CD4-positive, alpha-beta T cell treated with Interleukin-12 subunit alpha and Interleukin-12 subunit beta, for 1 hour (primary cell): ENCODE measurements at regions not wholly inside any gene's neighbourhood (a gene's known extent, or its start where the extent isn't known, plus 50 kb on each side); places are given as distances from the start of the nearest gene placed in this dataset.

Source experiments
- DNase-seq: peaks from one replicate; pipeline ENCODE4 v3.0.0-alpha.2; 2020

DNA sequence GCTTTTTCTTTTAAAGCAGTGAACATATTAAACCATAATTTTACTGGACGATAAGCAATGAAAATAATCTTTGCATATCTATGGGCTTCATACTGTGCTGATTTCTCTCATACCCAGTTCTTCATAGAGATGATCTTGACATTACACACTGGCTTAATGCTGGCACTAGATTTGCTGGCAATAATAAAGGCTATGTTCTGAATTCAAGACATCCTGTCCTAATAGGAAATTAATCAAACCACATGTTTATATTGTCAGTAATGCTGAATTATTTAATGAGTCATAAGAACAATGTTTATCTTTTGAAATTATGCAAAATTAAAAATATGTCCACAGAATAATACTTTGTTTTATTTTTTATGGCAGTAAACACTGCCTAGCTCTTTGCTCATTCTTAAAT lies 643.2 kb downstream of the OTOL1 start:
- no peak for DNase-seq

DNA sequence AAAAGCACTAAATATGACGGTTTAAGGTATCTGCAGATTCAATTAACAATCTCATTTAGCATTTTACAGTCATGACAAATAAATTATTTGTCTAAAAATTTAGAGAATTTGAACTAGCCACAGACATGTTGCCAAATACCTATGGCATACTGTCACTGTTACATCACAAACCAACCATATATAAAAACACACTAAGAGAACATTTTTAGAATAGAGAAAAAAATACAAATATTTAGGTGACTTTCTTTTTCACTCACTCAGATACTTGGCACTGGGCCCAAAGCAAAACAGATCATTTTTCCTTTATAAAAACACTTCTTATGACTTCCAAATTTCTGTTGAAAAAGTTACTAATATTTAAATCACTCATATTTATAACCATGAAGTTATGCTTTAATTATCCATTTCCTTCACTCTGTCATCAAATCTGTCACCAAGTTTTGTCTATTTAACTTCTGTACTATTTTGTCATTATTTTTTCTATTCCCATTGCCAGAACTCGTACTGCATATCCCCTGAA lies 644.7 kb downstream of the OTOL1 start:
- no peak for DNase-seq

DNA sequence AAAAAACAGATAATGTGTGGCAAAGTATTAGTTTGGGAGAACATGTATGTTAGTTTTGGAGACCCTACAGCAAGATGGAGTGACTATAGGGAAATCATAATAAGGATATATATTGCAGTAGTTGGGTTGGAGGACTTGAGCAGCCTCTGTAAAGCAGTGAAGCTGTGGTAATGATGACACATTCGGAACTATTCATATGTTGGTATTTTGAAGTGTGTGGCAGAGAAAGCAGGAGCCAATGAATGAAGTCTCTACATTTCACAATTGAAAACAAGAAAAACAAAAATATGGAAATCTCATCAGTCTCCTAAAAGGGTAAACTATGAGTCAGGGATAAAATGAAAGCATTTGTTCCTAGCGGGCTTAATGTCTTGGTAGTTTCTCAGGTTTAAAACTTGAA lies 645.9 kb downstream of the OTOL1 start:
- no peak for DNase-seq

DNA sequence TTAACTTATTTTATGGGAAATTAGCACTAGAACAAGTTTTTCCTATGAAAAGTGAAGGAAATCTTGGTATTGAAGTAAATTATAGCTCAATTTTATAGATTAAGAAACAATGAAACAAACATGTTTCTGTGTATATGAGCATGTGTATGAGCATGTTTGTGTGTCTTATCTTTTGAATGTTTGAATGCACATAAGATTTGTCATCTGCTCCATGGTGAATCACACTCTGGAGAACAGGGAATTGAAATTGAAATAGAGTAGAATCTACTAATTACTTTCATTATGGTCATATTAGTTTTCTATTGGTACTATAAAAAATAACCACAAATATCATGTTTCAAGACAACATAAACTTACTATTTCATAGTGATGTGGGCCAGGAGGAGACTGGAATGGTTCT lies 646.6 kb downstream of the OTOL1 start:
- no peak for DNase-seq

DNA sequence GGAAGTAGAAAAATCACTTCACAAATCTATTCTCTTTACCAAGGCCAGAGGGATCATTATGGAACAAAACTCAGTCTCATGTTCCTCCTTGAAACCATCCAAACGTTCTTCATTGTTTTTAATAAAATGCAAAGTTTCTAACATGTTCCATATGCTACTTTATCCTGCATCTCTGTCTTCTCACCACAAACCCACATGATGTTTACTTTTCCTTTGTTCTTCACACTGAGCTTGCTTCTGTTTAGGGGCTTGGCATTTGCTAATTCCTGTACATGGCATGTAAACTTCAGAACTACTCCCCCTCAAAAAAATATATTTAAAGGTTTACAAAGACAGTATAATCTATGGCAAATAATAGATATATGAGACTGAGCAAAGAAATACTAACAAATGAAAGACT lies 651.4 kb downstream of the OTOL1 start:
- DNase-seq: no peak

DNA sequence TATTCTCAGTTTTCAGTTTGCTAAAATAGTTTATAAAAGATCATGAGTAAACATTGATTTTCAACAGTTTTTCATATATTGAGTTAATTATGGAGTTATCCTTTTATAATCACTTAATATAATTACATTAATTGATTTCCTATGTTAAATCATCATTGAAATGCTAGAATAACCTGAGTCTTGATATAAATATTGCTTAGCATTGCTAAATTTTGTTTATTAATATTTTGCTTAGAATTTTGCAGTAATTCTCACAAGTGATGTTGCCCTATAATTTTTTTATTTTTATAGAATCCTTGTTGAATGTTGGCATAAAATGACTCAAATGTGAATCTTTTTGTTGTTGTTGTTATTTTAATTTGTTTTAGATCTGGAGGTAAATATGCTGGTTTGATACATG lies 654.2 kb downstream of the OTOL1 start:
- no peak for DNase-seq

DNA sequence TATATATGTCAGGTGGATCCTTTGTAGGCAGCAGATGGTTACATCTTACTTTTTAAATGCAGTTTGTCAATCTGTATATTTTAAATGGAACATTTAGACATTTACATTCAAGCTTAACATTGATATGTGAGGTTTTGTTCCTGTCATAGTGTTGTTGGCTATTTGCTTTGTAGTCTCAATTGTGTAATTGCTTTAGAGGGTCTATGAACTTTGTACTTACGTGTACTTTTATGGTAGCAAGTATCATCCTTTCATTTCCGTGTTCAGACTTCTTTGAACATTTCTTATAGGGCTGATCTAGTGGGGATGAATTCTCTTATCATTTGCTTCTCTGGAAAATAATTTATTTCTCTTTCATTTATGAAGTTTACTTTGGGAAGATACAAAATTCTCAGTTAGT lies 656.0 kb downstream of the OTOL1 start:
- DNase-seq: no peak

DNA sequence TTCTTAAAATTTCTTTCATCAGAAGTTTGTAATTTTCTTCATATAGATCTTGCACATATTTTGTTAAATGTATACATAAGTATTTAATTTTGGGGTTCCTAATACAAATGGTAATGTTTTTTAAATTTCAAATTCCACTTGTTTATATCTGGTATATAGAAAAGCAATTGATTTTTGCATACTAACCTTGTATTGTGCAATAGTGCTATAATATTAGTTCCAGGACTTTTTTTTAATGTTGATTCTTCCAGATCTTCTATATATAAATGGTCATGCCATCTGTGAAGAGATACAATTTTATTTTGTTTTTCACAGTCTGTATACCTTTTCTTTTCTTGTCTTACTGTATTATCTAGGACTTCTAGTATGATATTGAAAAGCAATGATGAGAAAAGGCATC lies 665.0 kb downstream of the OTOL1 start:
- no peak for DNase-seq

DNA sequence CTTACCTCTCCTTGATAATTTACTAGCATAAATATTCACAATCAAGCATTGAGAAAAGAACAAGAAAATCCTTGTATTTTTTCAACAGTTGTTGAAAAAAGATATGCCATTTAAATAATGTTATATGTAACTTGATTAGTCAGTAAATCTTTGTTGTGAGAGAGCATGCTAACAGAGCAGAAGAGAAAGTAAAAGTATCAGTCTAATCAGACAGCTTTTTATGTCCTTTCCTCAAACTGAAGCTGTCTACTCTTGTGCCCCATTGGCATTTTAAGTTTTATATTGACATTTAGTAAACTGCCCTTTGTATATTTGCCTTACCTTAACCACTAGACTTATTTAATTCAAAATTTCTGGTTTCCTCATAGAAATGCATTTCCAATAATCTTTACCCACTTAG lies 668.7 kb downstream of the OTOL1 start:
- no peak for DNase-seq

DNA sequence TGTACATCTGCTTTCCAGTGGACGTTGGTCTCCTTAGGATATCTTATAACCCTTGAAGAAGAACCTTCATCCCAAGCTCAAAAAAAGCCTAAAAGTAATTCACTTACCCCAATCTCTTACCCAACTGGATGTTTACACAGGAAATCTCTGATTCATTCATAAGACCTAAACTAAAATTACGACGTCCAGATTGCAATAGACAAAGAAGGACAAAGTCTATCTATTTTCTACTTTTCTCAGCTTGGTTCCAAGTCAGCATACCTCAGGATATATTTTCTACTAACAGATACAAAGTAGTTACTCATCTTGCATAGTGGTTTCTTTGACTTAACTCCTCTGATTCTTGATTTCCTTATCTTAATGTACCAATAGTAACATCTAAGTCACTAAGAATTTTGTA lies 669.9 kb downstream of the OTOL1 start:
- DNase-seq: no peak

DNA sequence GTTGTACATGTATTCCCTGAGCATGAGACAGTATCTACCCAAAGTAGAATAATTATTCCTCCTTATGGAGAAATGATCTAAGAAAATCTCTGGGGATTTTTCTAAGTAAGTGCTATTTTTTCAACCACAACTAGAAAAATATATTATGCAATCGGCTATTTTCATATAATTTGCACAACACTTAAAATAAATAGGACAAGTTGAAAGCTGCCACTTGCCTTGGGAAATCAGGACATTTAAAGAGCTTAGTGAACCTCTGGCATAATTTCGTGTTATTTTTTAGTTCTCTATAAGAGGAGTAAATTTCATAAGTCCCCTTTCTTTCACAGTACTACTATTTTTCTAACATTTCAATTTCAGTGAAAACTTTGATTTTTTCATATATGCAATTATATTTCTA lies 672.1 kb downstream of the OTOL1 start:
- no peak for DNase-seq

DNA sequence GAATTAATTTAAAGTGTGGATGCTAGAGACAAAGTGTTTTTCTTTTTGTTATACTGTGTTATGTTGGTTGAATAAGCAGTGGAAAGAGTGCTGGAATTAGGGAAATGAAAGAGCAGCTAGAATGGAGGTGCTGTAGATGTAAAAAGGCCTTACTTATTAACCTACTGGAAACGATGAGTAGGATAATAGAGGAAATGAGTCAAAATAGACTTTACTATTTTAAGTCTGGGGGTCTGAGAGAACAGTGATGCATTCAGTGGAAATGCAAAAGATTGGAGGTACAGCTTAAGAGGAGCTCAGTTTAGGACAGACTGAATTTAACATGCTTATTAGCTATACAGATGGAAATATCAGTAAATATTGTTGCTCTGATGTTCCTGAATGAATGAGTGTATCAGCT lies 674.0 kb downstream of the OTOL1 start:
- no peak for DNase-seq

DNA sequence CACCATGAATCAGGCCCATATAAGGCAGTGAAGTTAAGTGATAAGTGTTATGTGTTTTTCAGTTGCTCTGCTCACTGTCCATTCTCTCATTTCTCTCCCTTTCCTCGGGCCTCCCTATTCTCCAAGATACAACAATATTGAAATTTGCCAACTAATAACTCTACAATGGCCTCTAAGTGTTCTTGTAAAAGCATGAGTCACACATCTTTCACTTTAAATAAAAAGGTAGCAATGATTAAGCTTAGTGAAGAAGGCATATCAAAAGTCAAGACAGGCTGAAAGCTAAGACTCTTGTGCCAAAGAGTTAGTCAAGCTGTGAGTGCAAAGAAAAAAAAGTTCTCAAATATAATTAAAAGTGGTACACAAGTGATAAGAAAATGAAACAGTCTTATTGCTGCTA lies 675.4 kb downstream of the OTOL1 start:
- DNase-seq: no peak

DNA sequence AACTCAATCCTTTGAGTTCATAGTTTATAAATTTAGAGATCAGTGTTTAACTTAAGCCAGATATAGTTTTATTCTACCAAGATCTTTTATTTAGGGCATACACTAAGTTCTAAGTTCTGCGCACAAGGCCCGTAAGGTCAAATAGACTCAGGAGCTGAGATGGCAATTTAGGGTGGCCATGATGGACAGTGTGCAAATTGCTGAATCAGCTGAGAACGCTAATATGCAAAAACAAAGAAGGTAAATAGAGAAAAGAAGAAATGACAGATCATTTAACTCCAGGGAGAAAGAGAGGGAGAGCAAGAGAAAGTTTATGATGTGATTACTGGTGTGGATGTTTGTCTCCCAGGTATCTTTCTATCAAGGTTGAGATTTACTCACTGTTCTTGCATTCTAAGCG lies 678.5 kb downstream of the OTOL1 start:
- DNase-seq: no peak

DNA sequence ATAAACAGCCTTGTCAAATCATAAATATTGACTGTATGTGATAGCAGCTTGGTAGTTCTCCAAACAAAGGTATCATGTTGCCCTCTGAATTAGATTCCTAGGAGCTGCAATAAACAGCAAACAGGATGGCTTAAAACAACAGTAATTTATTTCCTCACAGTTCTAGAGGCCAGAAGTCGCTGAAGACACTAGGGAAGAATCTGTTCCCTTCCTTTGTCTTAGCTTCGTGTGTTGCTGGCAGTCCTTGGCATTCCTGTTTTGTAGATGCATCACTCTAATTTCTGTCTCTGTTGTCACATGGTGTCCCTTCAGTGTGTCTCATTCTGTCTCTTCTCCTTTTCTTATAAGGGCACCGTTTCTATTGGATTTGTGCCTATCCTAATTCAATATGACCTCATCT lies 679.3 kb downstream of the OTOL1 start:
- DNase-seq: no peak

DNA sequence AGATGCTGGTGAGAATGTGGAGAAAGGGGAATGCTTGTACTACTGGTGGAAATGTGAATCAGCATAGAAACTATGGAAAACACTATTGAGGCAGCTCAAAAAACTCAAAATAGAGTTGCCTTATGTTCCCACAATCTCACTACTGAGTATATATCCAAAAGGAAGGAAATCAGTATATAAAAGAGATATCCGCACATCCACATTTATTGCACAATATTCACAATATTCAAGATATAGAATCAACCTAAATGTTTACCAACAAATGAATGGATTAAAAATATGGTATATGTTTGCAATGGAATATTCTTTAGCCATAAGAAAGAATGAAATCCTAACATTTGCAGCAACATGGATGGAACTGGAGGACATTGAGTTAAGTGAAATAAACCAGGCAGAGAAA lies 686.8 kb downstream of the OTOL1 start:
- DNase-seq: no peak

DNA sequence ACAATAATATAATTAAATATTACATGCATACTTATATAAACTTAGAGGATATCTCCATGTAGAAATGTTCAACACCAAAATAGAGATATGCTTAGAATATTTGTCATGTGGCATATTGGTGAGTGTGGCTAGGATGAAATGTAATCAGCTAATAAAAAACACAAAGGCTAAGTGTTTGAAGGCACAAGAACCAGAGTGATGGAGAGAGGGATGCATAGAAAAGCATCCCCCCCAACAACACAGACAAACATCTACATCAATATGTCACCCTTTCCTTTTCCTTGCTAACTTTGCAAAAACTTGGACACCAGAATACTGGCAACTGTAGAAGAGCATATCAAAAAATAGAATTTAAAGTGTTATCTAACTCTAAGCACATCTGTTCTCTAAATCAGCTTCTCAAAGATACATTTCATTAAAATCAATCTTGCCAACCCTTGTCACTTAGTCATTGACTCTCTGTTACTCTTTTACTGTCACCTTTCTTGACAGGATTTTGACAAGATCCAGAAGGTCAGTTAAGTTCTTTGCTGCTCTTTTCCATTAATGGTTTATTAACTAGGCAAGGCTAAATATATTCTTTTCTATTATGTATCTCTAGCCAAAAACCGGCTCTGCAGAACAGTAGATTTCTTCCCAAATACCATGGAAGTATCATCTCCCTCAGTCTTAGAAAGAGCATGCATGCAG lies 695.9 kb downstream of the OTOL1 start:
- DNase-seq: no peak

DNA sequence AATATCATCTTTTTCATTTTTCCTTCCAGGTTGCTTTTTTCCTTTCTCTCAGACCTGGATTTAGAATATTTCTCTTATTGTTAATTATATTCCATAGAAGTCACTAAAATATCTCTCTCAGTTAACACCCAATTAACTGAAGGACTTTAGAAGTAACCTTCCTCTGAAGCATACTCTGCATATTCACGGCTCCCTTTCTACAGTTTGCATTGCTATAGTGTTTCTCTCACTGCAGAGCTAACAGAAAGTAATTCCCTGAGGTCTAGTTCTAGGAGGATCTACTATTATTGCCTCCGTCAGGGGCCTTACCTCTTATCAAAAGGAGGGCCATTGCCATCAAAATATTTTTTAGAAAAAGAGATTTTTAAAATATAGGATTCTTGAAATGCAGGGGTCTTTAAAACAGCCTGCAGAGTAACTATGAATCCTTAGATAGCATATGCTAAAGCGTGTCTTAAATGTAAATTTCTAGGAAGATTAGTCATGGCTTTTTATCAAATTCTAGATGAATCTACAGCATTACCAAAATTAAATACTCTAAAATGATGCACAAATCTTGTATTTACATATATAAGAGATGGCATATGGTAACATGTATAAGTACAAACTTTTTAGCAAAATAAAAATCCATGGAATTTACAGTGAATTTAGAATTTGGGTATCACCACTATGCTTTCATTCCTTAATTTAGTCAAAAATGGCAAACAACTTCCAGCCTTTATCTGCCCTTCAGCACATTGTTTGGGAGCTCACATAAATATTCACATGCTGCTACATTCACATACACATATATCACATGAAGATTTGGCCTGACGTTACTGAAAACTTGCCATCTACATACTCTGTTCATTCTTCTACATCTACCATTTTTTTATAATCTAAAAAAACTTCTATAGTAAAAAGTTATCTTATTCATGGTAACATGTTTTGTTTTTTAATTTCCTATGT lies 696.8 kb downstream of the OTOL1 start:
- no peak for DNase-seq

DNA sequence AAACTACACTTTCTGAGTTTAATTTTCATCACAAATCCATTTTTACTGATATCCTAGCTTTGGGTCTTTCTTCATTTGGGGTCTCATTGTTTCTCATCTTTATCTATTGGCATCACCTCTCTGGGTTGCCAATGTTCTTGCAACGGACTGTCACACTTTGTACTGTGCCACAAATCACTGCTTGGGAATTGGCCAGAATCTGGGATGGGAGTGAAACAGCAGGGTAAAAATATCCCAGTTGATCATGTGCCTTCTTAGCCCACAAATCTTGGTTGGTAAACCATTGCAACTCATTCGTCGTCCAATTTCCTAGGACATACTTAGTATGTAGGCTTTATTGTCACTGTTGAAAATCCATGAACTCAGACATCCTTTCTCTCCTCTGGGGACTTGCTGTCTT lies 698.5 kb downstream of the OTOL1 start:
- no peak for DNase-seq

DNA sequence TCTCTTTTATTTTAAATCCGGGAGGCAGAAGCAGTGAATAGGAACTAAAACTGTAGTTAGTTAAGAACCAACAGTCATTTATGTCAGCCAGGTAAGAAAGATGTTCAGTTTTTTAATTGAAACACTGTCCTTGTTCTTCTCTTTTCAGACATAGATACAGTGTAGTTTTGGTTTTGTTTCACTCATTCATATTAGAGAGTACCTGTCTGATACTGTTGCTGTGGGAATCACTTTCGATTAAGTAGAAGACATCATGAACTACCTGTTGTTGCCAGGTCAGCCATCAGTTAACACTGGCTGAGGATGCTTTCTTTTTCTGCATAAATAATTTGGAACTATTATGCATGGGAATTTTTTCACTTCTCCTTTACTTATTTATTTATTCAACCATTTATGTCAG lies 700.4 kb downstream of the OTOL1 start:
- DNase-seq: no peak

DNA sequence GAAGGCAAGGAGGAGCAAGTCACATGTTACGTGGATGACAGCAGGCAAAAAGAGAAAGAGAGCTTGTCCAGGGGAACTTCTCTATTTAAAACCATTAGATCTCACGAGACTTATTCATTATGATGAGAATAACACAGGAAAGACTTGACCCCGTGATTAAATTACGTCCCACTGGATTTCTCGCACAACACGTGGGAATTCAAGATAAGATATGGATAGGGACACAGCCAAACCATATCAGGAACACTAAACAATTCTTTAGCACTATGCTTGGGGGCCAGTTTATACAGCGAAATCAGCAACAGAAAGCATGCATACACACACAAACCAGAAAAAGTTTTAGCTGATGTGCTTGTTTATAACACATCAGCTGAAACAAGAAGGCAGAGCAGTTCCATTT lies 704.2 kb downstream of the OTOL1 start:
- no peak for DNase-seq

DNA sequence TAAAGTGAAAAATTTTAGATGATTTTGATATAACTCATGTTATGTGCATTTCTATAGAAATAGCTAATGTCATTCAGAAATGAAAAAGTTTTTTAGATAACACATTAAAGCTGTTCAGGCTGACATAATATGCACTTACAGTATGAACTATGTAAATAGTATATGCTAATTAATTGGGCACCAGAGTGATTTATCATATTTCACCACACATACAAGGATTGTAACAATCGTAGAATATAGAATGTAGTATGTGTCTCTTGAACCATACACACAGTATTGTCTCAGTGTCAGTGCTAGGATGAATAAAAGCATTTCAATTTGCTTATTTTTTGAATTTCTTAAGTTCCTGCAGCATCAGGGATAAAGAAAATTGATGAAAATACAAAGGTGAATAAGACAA lies 710.0 kb downstream of the OTOL1 start:
- no peak for DNase-seq

DNA sequence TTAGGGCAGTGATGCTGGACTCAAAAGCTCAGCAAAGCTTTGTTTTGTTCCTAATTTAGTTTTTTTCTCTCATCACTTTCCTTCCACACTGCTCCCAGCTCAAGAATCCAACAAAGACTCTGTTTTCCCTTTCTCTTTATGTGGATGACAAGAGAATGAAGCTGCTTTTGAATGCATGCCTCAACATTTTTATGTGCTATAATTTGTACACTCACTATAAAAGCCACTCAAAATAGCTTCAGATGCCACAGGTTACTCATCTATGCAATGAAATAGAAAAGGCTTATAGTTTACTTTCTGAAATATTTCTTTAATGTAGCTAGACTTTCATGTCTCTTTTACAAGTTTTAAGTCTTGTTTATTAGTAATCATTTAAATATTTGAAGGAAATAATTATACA lies 714.9 kb downstream of the OTOL1 start:
- DNase-seq: no peak

DNA sequence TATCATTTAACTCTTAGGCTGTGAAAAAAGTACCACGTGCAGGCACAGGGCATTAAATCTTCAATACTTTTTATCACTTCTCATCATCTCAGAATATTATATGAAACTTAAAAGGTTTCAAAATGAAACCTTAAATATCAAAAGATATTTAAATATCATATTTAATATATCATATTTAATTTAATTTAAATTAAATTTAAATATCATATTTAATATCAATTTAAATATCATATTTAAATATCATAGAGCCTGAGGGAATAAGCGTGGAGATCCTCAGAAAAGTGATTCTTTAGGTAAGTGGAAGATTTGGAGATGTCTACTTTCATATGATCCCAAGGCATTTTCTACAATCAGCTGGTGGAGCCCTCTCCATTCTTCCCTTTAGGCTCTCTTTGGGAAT lies 716.6 kb downstream of the OTOL1 start:
- no peak for DNase-seq
